Endothelial cell of umbilical vein (primary cell): ENCODE measurements at regions not wholly inside any gene's neighbourhood (a gene's known extent, or its start where the extent isn't known, plus 50 kb on each side); places are given as distances from the start of the nearest gene placed in this dataset.

Experiments used
- BruUV-seq: library from RNA; stranded (reverse); fragments of 400-500 nt; replicated peaks from 2 replicates; lab custom pipeline; 2021; lab: Mats Ljungman, UMichigan
- CTCF ChIA-PET: fragments of 300-600, 350-600 bp; sonication (Branson Sonifier 250); formaldehyde crosslinking; loops from one replicate; lab custom pipeline; 2021; ENCODE audit warnings: antibody characterized with exemption, inconsistent platforms; lab: Charles Lee
- POLR2A ChIA-PET: fragments of 300-600, 350-600 bp; sonication (Branson Sonifier 250); formaldehyde crosslinking; loops from one replicate; lab custom pipeline; 2021; ENCODE audit warnings: antibody characterized with exemption, inconsistent platforms; lab: Charles Lee
- DNase-seq: peaks from one replicate; pipeline ENCODE4 v3.0.0-alpha.2; 2011; ENCODE audit warnings: low read depth, low spot score
- FAIRE-seq: peaks from 2 replicates; lab custom pipeline; 2011; peaks lifted over from hg19 to GRCh38; lab: Jason Lieb, UNC
- H2AFZ ChIP-seq: 2 replicates; pipeline ENCODE4 v1.6.0; 2012; ENCODE audit warnings: low read depth, low read length, control low read depth, inconsistent platforms
- H3K27ac ChIP-seq: 2 replicates; pipeline ENCODE4 v1.5.1; 2011; ENCODE audit warnings: low read depth, mild to moderate bottlenecking, control low read depth, low read length, moderate library complexity; ENCODE audit not compliant: insufficient read depth
- H3K27me3 ChIP-seq, 2 experiments: 2 replicates each; pipeline versions ENCODE4 v1.6.0 to v1.6.1; 2011; ENCODE audit warnings: low read length in 2 of 2, mixed read lengths in 1 of 2; ENCODE audit not compliant: control insufficient read depth in 2 of 2, insufficient read depth in 2 of 2
- H3K36me3 ChIP-seq, 2 experiments: 2 replicates in 1 of 2; 3 replicates in 1 of 2; pipeline ENCODE4 v1.5.1; 2011; ENCODE audit warnings: low read length in 2 of 2, mild to moderate bottlenecking in 1 of 2, moderate library complexity in 1 of 2; ENCODE audit not compliant: control insufficient read depth in 2 of 2, insufficient read depth in 2 of 2; ENCODE audit errors: extremely low read depth in 1 of 2
- H3K4me1 ChIP-seq: 3 replicates; pipeline ENCODE4 v1.5.1; 2011; ENCODE audit warnings: mild to moderate bottlenecking, low read length; ENCODE audit not compliant: control insufficient read depth, insufficient read depth; ENCODE audit errors: extremely low read depth
- H3K4me2 ChIP-seq: 2 replicates; pipeline ENCODE4 v1.6.1; 2011; ENCODE audit warnings: low read length, control low read depth, mixed read lengths; ENCODE audit not compliant: insufficient read depth
- H3K4me3 ChIP-seq, 3 experiments: fragments of 200-600 bp in 1 of 3; sonication (generic), shearing (Covaris generic) in 1 of 3; replicated peaks in 1 of 3; 2 replicates each; pipeline ENCODE4 v1.5.1; 2011 to 2016; ENCODE audit warnings: control low read depth in 3 of 3, low read length in 3 of 3, mild to moderate bottlenecking in 2 of 3, inconsistent platforms in 1 of 3, low read depth in 1 of 3, moderate library complexity in 1 of 3; ENCODE audit not compliant: insufficient read depth in 1 of 3
- H3K79me2 ChIP-seq: 2 replicates; pipeline ENCODE4 v1.6.0; 2012; ENCODE audit warnings: low read length, inconsistent platforms; ENCODE audit not compliant: control insufficient read depth, insufficient read depth
- H3K9ac ChIP-seq: replicated peaks from 2 replicates; pipeline ENCODE3; 2011; ENCODE audit warnings: low read length, control low read depth; ENCODE audit not compliant: insufficient read depth; ENCODE audit errors: extremely low read depth
- H3K9me1 ChIP-seq: replicated peaks from 3 replicates; pipeline ENCODE4 v1.6.0; 2011; ENCODE audit warnings: mild to moderate bottlenecking, low read length; ENCODE audit not compliant: control insufficient read depth, insufficient read depth; ENCODE audit errors: extremely low read depth
- H3K9me3 ChIP-seq: replicated peaks from 2 replicates; pipeline ENCODE4 v1.5.1; 2012; ENCODE audit warnings: low read length, inconsistent platforms; ENCODE audit not compliant: control insufficient read depth, insufficient read depth
- H4K20me1 ChIP-seq: replicated peaks from 2 replicates; pipeline ENCODE3; 2011; ENCODE audit warnings: mild to moderate bottlenecking, low read length; ENCODE audit not compliant: control insufficient read depth, insufficient read depth; ENCODE audit errors: extremely low read depth
- EZH2 ChIP-seq: IDR thresholded peaks from 2 replicates; pipeline ENCODE4 v1.6.1; 2012; ENCODE audit warnings: borderline replicate concordance, low read depth, mild to moderate bottlenecking, moderate library complexity, low read length, inconsistent platforms; ENCODE audit not compliant: severe bottlenecking
- FOS ChIP-seq: IDR thresholded peaks from 2 replicates; pipeline ENCODE4 v1.6.1; 2011; ENCODE audit warnings: mild to moderate bottlenecking, low read length, moderate library complexity, borderline replicate concordance; ENCODE audit not compliant: insufficient read depth
- GATA2 ChIP-seq: IDR thresholded peaks from 2 replicates; pipeline ENCODE4 v1.7.0; 2011; ENCODE audit warnings: low read depth, mild to moderate bottlenecking, moderate library complexity, mixed read lengths, low read length; ENCODE audit not compliant: insufficient read length, insufficient read depth
- JUN ChIP-seq: IDR thresholded peaks from 2 replicates; pipeline ENCODE4 v1.6.1; 2011; ENCODE audit warnings: borderline replicate concordance, low read depth; ENCODE audit not compliant: insufficient read length, insufficient read depth
- MAX ChIP-seq: IDR thresholded peaks from 2 replicates; pipeline ENCODE4 v1.6.1; 2011; ENCODE audit not compliant: insufficient read depth, insufficient read length
- MYC ChIP-seq: IDR thresholded peaks from one replicate; pipeline ENCODE4 v1.6.1; 2011; ENCODE audit warnings: mild to moderate bottlenecking, low read depth, low read length
- POLR2A ChIP-seq: IDR thresholded peaks from 2 replicates; pipeline ENCODE4 v1.6.1; 2012; ENCODE audit warnings: low read depth, mild to moderate bottlenecking, control low read depth, low read length
- POLR2AphosphoS5 ChIP-seq: IDR thresholded peaks from 2 replicates; pipeline ENCODE4 v1.6.1; 2012; ENCODE audit warnings: low read depth, mild to moderate bottlenecking, control low read depth, low read length, moderate library complexity; ENCODE audit not compliant: insufficient read depth
- dilution Hi-C: fragments of 300-500 bp; cut with MboI; formaldehyde crosslinking; loops from one replicate; pipeline ENCODE4 v1.15.0; 2019; ENCODE audit warnings: low sequenced_read_pairs; ENCODE audit not compliant: extremely low pct_ligation_motif_present
- intact Hi-C: fragments of 100-400 bp; cut with micrococcal nuclease; formaldehyde crosslinking; loops from one replicate; pipeline ENCODE4 v1.10.0; 2022
- TF ChIP-seq, protein P1 (sequence below), 2 donors: IDR thresholded peaks; 1 replicate in 1 of 2; 2 replicates in 1 of 2; pipeline ENCODE4 v1.5.1; 2011; ENCODE audit warnings: low read length in 2 of 2, mild to moderate bottlenecking in 2 of 2, moderate library complexity in 2 of 2, control low read depth in 1 of 2, inconsistent platforms in 1 of 2, low read depth in 1 of 2; ENCODE audit not compliant: insufficient read depth in 1 of 2; ENCODE audit errors: extremely low read depth in 1 of 2

- Histone ChIP-seq H4K20me1 (no peaks in the 10 kb centered on the region), H3K4me2 (no peak overlapping the region), H2AFZ (no peak overlapping the region), H3K36me3 (no peaks in the 10 kb centered on the region), H3K9ac (no peak overlapping the region), H3K4me1 (no peaks in the 10 kb centered on the region), H3K9me3 (no peaks in the 10 kb centered on the region), H3K27ac (no peak overlapping the region), H3K9me1 (no peaks in the 10 kb centered on the region), H3K79me2 (no peaks in the 10 kb centered on the region), H3K27me3 (no peaks in the 10 kb centered on the region), H3K4me3 (no peak overlapping the region)
- ChIA-PET CTCF (no interaction called here), POLR2A (no interaction called here)
- BruUV-seq: no TSS peak
- dilution Hi-C loops: no loop called here
- TF ChIP-seq POLR2A (no peak), JUN (no peak), MYC (no peak), EZH2 (no peak), GATA2 (no peak), MAX (no peak), POLR2AphosphoS5 (no peak), FOS (no peak)
- TF ChIP-seq, protein P1, sequence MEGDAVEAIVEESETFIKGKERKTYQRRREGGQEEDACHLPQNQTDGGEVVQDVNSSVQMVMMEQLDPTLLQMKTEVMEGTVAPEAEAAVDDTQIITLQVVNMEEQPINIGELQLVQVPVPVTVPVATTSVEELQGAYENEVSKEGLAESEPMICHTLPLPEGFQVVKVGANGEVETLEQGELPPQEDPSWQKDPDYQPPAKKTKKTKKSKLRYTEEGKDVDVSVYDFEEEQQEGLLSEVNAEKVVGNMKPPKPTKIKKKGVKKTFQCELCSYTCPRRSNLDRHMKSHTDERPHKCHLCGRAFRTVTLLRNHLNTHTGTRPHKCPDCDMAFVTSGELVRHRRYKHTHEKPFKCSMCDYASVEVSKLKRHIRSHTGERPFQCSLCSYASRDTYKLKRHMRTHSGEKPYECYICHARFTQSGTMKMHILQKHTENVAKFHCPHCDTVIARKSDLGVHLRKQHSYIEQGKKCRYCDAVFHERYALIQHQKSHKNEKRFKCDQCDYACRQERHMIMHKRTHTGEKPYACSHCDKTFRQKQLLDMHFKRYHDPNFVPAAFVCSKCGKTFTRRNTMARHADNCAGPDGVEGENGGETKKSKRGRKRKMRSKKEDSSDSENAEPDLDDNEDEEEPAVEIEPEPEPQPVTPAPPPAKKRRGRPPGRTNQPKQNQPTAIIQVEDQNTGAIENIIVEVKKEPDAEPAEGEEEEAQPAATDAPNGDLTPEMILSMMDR (IDR thresholded peaks at IDR 0.05; ENCODE audit: extremely low read depth in 1 of 2, insufficient read depth in 1 of 2, low read depth in 1 of 2, low read length in 2 of 2): no peak
- no peak for DNase-seq
- intact Hi-C loops: no loop called here
- FAIRE-seq: no peak
These were observed 373.4 kb downstream of the DIPK2A start for GRCh38 chr3:144344925-144345548.
